Medulla oblongata (tissue), 1 donor: ENCODE measurements at regions not wholly inside any gene's neighbourhood (a gene's known extent, or its start where the extent isn't known, plus 50 kb on each side); places are given as distances from the start of the nearest gene placed in this dataset.

ENCODE experiments used
- DNase-seq: peaks from one replicate; pipeline ENCODE4 v3.0.0-alpha.2; 2015; ENCODE audit errors: extremely low spot score

GRCh38 chr5:61904730-61905129, 401.3 kb upstream of the KIF2A start:
- DNase-seq, result no peak

GRCh38 chr5:61905613-61906012, 400.4 kb upstream of the KIF2A start:
- DNase-seq, result no peak

GRCh38 chr5:61906820-61907219, 399.2 kb upstream of the KIF2A start:
- DNase-seq, result no peak

GRCh38 chr5:61907995-61908394, 398.0 kb upstream of the KIF2A start:
- DNase-seq, result no peak

GRCh38 chr5:61910771-61911170, 395.2 kb upstream of the KIF2A start:
- DNase-seq, result no peak

GRCh38 chr5:61912559-61912958, 393.4 kb upstream of the KIF2A start:
- DNase-seq, result no peak

- no peak for DNase-seq
These were observed 390.4 kb upstream of the KIF2A start for GRCh38 chr5:61915646-61916045.

GRCh38 chr5:61916621-61917620, 389.1 kb upstream of the KIF2A start:
- DNase-seq, result no peak

- no peak for DNase-seq
These were observed 387.4 kb upstream of the KIF2A start for GRCh38 chr5:61918611-61919010.

GRCh38 chr5:61919920-61920319, 386.1 kb upstream of the KIF2A start:
- no peak for DNase-seq

GRCh38 chr5:61924251-61924650, 381.8 kb upstream of the KIF2A start:
- DNase-seq, result no peak

- DNase-seq, result no peak
These were observed 379.1 kb upstream of the KIF2A start for GRCh38 chr5:61926911-61927310.

GRCh38 chr5:61931236-61931635, 374.8 kb upstream of the KIF2A start:
- DNase-seq, result no peak

GRCh38 chr5:61933787-61934626, 372.0 kb upstream of the KIF2A start:
- DNase-seq, result peak; percentile 87

GRCh38 chr5:61941637-61942036, 364.4 kb upstream of the KIF2A start:
- DNase-seq, result no peak

- DNase-seq, result no peak
These were observed 363.4 kb upstream of the KIF2A start for GRCh38 chr5:61942462-61943049.

GRCh38 chr5:61943713-61944112, 362.3 kb upstream of the KIF2A start:
- DNase-seq, result no peak

- no peak for DNase-seq
These were observed 357.9 kb upstream of the KIF2A start for GRCh38 chr5:61948151-61948550.

- DNase-seq, result peak; percentile 76
These were observed 356.8 kb upstream of the KIF2A start for GRCh38 chr5:61949054-61949678.

- peak; percentile 19 for DNase-seq
These were observed 356.1 kb upstream of the KIF2A start for GRCh38 chr5:61949679-61950435.

GRCh38 chr5:61951295-61951694, 354.7 kb upstream of the KIF2A start:
- no peak for DNase-seq
